Cardiac fibroblast (primary cell): ENCODE measurements at regions not wholly inside any gene's neighbourhood (a gene's known extent, or its start where the extent isn't known, plus 50 kb on each side); places are given as distances from the start of the nearest gene placed in this dataset.

Experiments
- DNase-seq, 2 donors: peaks; one replicate each; pipeline versions ENCODE4 v3.0.0 to v3.0.0-alpha.2; 2010; ENCODE audit warnings: low read depth in 2 of 2
- H3K4me3 ChIP-seq, 2 donors: replicated peaks in 1 of 2; 1 replicate in 1 of 2; 2 replicates in 1 of 2; pipeline ENCODE4 v1.5.1; 2011; ENCODE audit warnings: low read depth in 2 of 2, low read length in 2 of 2, mild to moderate bottlenecking in 2 of 2, moderate library complexity in 1 of 2
- CTCF ChIP-seq: IDR thresholded peaks from one replicate; pipeline ENCODE4 v1.5.1; 2011; ENCODE audit warnings: low read depth, mild to moderate bottlenecking, low read length, inconsistent platforms

- no peak for TF ChIP-seq CTCF
- DNase-seq, result no peak
- no peak overlapping the region for H3K4me3 ChIP-seq
Observed at GRCh38 chr17:34712481-34713195, 133.3 kb downstream of the TMEM132E start.

GRCh38 chr17:34711646-34712045, 132.3 kb downstream of the TMEM132E start:
- TF ChIP-seq CTCF, result no peak
- DNase-seq, result no peak
- no peak overlapping the region for H3K4me3 ChIP-seq

- no peak overlapping the region for H3K4me3 ChIP-seq
- DNase-seq, result no peak
- no peak for TF ChIP-seq CTCF
Observed at GRCh38 chr17:34710226-34710625, 130.8 kb downstream of the TMEM132E start.

GRCh38 chr17:34709158-34709754, 129.9 kb downstream of the TMEM132E start:
- no peak for TF ChIP-seq CTCF
- H3K4me3 ChIP-seq, result no peak overlapping the region
- DNase-seq, result no peak

GRCh38 chr17:34706029-34706428, 126.6 kb downstream of the TMEM132E start:
- H3K4me3 ChIP-seq, result no peak overlapping the region
- peak; percentile 12 for DNase-seq
- TF ChIP-seq CTCF, result no peak

GRCh38 chr17:34703533-34703932, 124.2 kb downstream of the TMEM132E start:
- DNase-seq, result peak; percentile 28 to 32
- no peak for TF ChIP-seq CTCF
- no peak overlapping the region for H3K4me3 ChIP-seq
